Renal pelvis (tissue), 1 donor: ENCODE measurements at regions not wholly inside any gene's neighbourhood (a gene's known extent, or its start where the extent isn't known, plus 50 kb on each side); places are given as distances from the start of the nearest gene placed in this dataset.
A peak's percentile ranks its signal among the peaks of the same experiment; 100 is the strongest.

Experiments
- DNase-seq: peaks from one replicate; pipeline ENCODE4 v3.0.0-alpha.2; 2013

GRCh38 chr2:45301307-45302277 is 292.3 kb upstream of the SIX2 start:
- no peak for DNase-seq

GRCh38 chr2:45300026-45300750 is 290.9 kb upstream of the SIX2 start:
- DNase-seq, result no peak

- no peak for DNase-seq
Observed at GRCh38 chr2:45299361-45299760, 290.1 kb upstream of the SIX2 start.

- DNase-seq, result no peak
Observed at GRCh38 chr2:45293182-45293581, 283.9 kb upstream of the SIX2 start.

GRCh38 chr2:45291296-45291701 is 282.0 kb upstream of the SIX2 start:
- DNase-seq, result no peak

- no peak for DNase-seq
Observed at GRCh38 chr2:45289997-45290709, 280.9 kb upstream of the SIX2 start.

- no peak for DNase-seq
Observed at GRCh38 chr2:45288532-45289417, 279.5 kb upstream of the SIX2 start.

GRCh38 chr2:45287045-45287444 is 277.8 kb upstream of the SIX2 start:
- DNase-seq, result no peak

GRCh38 chr2:45285771-45286390 is 276.6 kb upstream of the SIX2 start:
- no peak for DNase-seq

GRCh38 chr2:45285311-45285710 is 276.1 kb upstream of the SIX2 start:
- no peak for DNase-seq

- no peak for DNase-seq
Observed at GRCh38 chr2:45284621-45284995, 275.4 kb upstream of the SIX2 start.

- DNase-seq, result no peak
Observed at GRCh38 chr2:45283764-45284620, 274.7 kb upstream of the SIX2 start.

GRCh38 chr2:45282646-45283045 is 273.4 kb upstream of the SIX2 start:
- no peak for DNase-seq

GRCh38 chr2:45281311-45281710 is 272.1 kb upstream of the SIX2 start:
- no peak for DNase-seq

GRCh38 chr2:45280794-45281193 is 271.5 kb upstream of the SIX2 start:
- DNase-seq, result peak; percentile 67

GRCh38 chr2:45279356-45279755 is 270.1 kb upstream of the SIX2 start:
- no peak for DNase-seq

GRCh38 chr2:45278365-45279078 is 269.3 kb upstream of the SIX2 start:
- DNase-seq, result no peak

GRCh38 chr2:45276914-45277313 is 267.7 kb upstream of the SIX2 start:
- DNase-seq, result no peak

- DNase-seq, result no peak
Observed at GRCh38 chr2:45275806-45276205, 266.6 kb upstream of the SIX2 start.
